BLaER1 treated with 17β-estradiol and CSF1 and Interleukin-3, amounts not matched to agents 10 nM and 100 nM (cell line): ENCODE measurements at regions not wholly inside any gene's neighbourhood (a gene's known extent, or its start where the extent isn't known, plus 50 kb on each side); places are given as distances from the start of the nearest gene placed in this dataset.
"Not testable (repeated sequence)": the region's sequence is repeated elsewhere in the genome, so short reads cannot be mapped to it uniquely, and the experiment has no call there.

Source experiments
- H3K27ac ChIP-seq, 11 experiments: shearing (Covaris generic); formaldehyde crosslinking; 2 replicates each; pipeline ENCODE4 v1.8.1; 2022
- H3K27me3 ChIP-seq, 11 experiments: shearing (Covaris generic); formaldehyde crosslinking; 2 replicates each; pipeline ENCODE4 v1.8.1; 2022
- H3K36me3 ChIP-seq, 11 experiments: shearing (Covaris generic); formaldehyde crosslinking; 2 replicates each; pipeline ENCODE4 v1.8.1; 2022
- H3K4me1 ChIP-seq, 10 experiments: shearing (Covaris generic); formaldehyde crosslinking; 2 replicates each; pipeline ENCODE4 v1.8.1; 2022
- H3K4me2 ChIP-seq, 11 experiments: shearing (Covaris generic); formaldehyde crosslinking; 2 replicates each; pipeline ENCODE4 v1.8.1; 2022
- H3K4me3 ChIP-seq, 10 experiments: shearing (Covaris generic); formaldehyde crosslinking; 2 replicates each; pipeline ENCODE4 v1.8.1; 2022
- H3K9ac ChIP-seq, 11 experiments: shearing (Covaris generic); formaldehyde crosslinking; 2 replicates each; pipeline ENCODE4 v1.8.1; 2022
- H3K9me3 ChIP-seq, 11 experiments: shearing (Covaris generic); formaldehyde crosslinking; replicated peaks in 1 of 11; 2 replicates each; pipeline ENCODE4 v1.8.1; 2022
- H4K20me1 ChIP-seq, 11 experiments: shearing (Covaris generic); formaldehyde crosslinking; 2 replicates each; pipeline ENCODE4 v1.8.1; 2022
- Cebpa-rat ChIP-seq, 11 experiments: shearing (Covaris generic); IDR thresholded peaks; 2 replicates each; pipeline ENCODE4 v1.8.1; 2022

DNA sequence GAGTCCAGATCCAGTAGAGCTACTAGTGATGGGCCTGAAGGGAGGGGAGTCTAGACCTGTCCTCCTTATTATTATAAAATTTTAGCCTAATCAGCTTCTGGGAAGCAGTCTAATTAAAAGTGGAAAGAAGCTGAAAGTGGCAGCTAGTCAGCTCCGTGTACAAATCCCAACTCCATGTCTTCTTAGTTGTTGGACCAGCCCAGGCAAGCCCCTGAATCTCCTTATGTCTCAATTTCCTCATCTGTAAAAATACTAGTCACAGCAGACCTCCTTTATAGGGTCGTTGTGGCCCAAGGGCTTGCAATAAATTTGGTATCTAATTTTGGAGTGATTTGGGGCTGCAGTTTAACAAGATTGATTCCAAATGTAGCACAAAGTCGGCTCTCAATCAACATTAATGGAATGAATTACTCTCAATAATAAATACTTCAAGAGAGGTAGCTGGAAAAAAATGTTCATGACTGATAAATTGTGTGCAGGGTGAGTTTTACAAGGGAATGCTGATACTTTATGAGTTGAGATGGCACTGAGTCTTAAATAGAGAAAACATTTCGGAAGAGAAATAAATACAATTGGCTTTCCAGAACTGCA lies 118.3 kb upstream of the NDUFV2 start:
- no peaks in the 10 kb centered on the region for H3K9me3 ChIP-seq
- peaks cover 20 to 84% (median 69%) of the 10 kb centered on the region in 10 experiments for H3K4me1 ChIP-seq
- H3K9ac ChIP-seq: no peak overlapping the region
- no peaks in the 10 kb centered on the region for H3K27me3 ChIP-seq
- H3K36me3 ChIP-seq: no peaks in the 10 kb centered on the region
- H3K4me2 ChIP-seq: no peak overlapping the region; a peak in 1 of 22 replicates
- no peak overlapping the region for H3K27ac ChIP-seq
- TF ChIP-seq Cebpa-rat (IDR thresholded peaks at IDR 0.05): no peak
- no peaks in the 10 kb centered on the region for H4K20me1 ChIP-seq
- H3K4me3 ChIP-seq: no peak overlapping the region

DNA sequence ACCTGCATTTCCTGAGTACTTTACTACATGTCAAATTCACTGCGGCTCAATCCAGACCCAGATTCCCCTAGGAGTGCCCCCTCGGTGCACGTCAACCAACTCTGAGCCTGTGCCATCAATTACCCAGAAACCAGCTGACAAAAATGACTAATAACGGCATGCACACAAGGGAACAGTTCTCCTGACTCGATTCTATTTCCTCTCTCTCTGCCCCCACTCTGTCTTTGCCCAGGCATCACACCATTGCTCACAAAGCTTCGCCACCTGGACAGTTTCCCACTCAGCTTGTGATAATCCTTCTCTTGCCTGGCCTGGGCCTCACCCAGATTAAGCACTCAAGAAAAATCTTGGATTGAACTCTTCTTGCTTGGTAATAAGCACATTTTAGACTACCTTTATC lies 115.3 kb upstream of the NDUFV2 start:
- no peak for TF ChIP-seq Cebpa-rat (IDR thresholded peaks at IDR 0.05)
- Histone ChIP-seq H3K27ac (no peak overlapping the region; a peak in 1 of 22 replicates), H3K4me3 (no peak overlapping the region), H4K20me1 (no peaks in the 10 kb centered on the region), H3K36me3 (no peaks in the 10 kb centered on the region), H3K27me3 (no peaks in the 10 kb centered on the region), H3K4me1 (peaks cover 27 to 79% (median 60%) of the 10 kb centered on the region in 10 experiments), H3K4me2 (peak overlapping the region; percentile 50 to 78 (median 63)), H3K9ac (0 out of 22 replicates have a peak overlapping the region, but pooled peaks of 1 of the 11 experiments have one; percentile 2), H3K9me3 (no peaks in the 10 kb centered on the region)

DNA sequence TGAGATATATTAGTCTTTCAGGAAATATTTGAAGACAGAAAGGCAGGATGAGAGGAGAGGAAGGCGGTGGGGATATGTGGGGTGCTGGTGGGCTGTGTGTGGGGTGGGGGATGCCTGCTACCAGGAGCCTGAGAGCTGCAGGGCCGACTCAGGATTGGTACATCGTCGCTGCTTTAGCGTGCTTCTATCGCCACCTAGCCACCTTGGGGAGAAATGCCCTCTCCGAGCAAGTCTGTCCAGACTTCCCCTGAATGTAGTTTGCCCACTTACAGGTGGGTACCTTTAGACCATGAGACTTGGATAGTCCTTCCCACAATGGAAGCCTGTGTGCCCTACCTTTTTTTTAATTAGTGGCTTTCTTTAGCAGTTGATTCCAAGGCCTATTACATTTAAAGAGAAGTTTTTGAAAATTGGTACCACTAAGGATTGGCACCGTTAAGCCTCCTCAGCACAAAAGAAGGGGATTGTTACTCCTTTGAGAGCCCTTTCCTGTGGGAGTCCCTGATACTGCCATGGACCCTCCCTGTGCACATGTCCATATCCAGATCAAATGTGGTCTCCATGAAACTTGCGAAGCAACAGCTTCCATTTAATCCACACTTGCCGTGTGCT lies 114.1 kb upstream of the NDUFV2 start:
- Histone ChIP-seq H3K4me2 (peak overlapping the region in 7 of 11 experiments; percentile 31 to 78 (median 63); a peak in 12 of 22 replicates), H4K20me1 (no peaks in the 10 kb centered on the region), H3K27ac (no peak overlapping the region), H3K9me3 (no peaks in the 10 kb centered on the region), H3K9ac (peak overlapping the region in 2 of 11 experiments; percentile 0 to 12; a peak in 1 of 22 replicates), H3K27me3 (no peaks in the 10 kb centered on the region), H3K36me3 (no peaks in the 10 kb centered on the region), H3K4me3 (no peak overlapping the region), H3K4me1 (peaks cover 27 to 68% (median 48%) of the 10 kb centered on the region in 10 experiments)
- no peak for TF ChIP-seq Cebpa-rat (IDR thresholded peaks at IDR 0.05)

DNA sequence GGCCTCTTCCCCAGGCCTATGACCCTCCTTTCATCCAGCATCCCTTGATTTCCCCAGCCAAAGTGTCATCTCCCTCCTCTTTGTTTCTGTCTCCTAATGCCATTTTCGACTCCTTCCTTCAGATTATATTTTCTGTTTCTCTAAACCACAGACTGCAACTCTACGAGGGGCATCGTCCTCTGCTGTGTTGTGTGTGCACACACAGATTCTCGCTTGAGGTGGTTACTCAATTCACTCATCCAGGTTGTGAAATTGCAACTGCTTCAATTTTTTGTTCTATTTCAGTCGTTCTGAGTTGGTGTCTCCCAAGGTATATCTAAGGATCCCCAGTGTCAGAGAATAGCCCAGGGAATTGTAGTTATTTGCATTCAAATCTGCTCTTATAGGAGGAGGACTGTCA lies 113.5 kb upstream of the NDUFV2 start:
- Histone ChIP-seq H3K27me3 (no peaks in the 10 kb centered on the region), H3K4me1 (peaks cover 27 to 62% (median 46%) of the 10 kb centered on the region in 10 experiments), H3K27ac (no peak overlapping the region), H3K4me2 (peak overlapping the region; percentile 2 to 51 (median 25); a peak in 14 of 22 replicates), H3K36me3 (no peaks in the 10 kb centered on the region), H3K4me3 (no peak overlapping the region), H3K9ac (peak overlapping the region in 2 of 11 experiments; percentile 0 to 12; a peak in 1 of 22 replicates), H4K20me1 (no peaks in the 10 kb centered on the region), H3K9me3 (no peaks in the 10 kb centered on the region)
- TF ChIP-seq Cebpa-rat (IDR thresholded peaks at IDR 0.05): no peak; a peak in 1 of 22 replicates

DNA sequence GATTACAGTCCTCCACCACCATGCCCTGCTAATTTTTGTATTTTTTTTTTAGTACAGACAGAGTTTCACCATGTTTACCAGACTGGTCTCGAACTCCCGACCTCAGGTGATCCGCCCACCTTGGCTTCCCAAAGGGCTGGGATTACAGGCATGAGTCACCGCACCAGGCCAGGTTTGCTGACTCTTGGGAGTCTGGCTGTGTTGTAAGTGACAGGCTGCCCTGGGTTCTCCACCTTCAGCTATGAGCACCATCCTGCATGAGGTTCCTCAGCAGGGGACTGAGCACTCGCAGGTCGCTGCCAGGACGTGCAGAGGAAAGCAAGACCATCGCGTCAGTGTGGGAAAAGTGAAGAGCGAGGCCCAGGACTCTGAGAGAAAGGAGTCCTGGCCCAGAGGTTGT lies 112.6 kb upstream of the NDUFV2 start:
- H4K20me1 ChIP-seq: no peaks in the 10 kb centered on the region
- H3K27ac ChIP-seq: no peak overlapping the region
- no peaks in the 10 kb centered on the region for H3K36me3 ChIP-seq
- no peak overlapping the region for H3K9ac ChIP-seq
- peaks cover 27 to 59% (median 46%) of the 10 kb centered on the region in 10 experiments for H3K4me1 ChIP-seq
- H3K9me3 ChIP-seq: no peaks in the 10 kb centered on the region
- H3K27me3 ChIP-seq: no peaks in the 10 kb centered on the region
- H3K4me3 ChIP-seq: no peak overlapping the region
- TF ChIP-seq Cebpa-rat (IDR thresholded peaks at IDR 0.05): no peak
- H3K4me2 ChIP-seq: peak overlapping the region in 2 of 11 experiments; percentile 5 to 10; a peak in 2 of 22 replicates

DNA sequence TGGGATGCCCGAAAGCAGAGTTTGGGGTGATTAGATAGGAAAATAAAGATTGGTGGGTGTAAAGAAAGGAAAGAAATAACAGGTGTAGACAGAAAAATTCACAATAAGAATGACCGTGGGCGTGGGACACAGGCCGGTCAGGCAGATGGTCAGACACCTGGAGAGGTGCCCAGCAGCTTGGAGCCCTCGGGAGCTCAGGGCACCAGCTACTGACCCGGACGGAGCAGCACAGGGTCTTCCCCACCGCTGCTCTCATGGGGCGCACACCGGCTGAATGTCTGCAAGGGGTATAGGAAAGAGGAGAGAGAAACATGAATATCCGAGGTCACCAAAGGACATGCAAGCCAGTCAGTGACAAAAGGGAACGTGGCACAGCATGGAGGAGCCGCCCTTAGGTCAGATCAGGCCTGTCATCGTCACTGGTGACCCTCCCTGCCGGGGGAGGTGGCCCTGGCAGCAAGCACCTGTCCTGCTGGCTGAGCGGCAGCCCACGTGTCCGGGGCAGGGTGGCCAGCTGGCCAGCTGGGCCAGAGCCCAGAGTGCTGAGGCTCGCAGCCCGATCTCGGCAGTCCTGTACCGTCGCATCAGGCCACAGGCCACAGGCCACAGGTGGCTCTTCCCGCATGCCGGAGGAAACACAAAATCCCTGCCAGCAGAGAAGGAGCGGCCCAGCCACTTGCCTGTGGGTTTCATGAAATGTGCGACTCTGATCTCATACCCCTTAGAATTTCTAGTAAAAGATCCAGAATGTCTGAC lies 112.0 kb upstream of the NDUFV2 start:
- Histone ChIP-seq H3K4me3 (no peak overlapping the region), H3K9ac (no peak overlapping the region), H3K36me3 (no peaks in the 10 kb centered on the region), H3K27ac (no peak overlapping the region), H3K27me3 (no peaks in the 10 kb centered on the region), H3K4me1 (peaks cover 27 to 58% (median 46%) of the 10 kb centered on the region in 10 experiments), H3K4me2 (peak overlapping the region in 5 of 11 experiments; percentile 14 to 50 (median 32); a peak in 11 of 22 replicates), H3K9me3 (no peaks in the 10 kb centered on the region), H4K20me1 (no peaks in the 10 kb centered on the region)
- no peak for TF ChIP-seq Cebpa-rat (IDR thresholded peaks at IDR 0.05)

DNA sequence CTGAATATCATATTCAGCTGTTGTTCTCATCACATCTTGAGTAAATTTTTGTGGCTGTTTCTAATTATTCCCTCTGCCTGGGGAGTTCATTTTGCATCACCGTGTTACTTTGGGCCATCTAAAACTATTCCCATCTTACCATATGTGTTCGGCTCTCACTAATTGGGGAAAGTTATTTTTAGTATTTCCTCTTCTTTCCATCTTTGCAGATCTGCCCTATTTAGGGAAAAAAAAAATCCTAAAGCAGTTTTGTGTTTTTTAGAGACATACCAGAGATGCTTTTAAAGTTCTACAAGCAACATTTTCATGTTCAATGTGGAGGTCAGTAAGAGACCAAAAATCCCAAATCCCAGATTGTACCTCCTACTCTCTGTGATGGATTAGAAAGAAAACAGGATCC lies 111.3 kb upstream of the NDUFV2 start:
- Histone ChIP-seq H3K36me3 (no peaks in the 10 kb centered on the region), H3K9me3 (no peaks in the 10 kb centered on the region), H3K27ac (no peak overlapping the region), H4K20me1 (no peaks in the 10 kb centered on the region), H3K4me2 (peak overlapping the region in 5 of 11 experiments; percentile 14 to 50 (median 32); a peak in 10 of 22 replicates), H3K27me3 (no peaks in the 10 kb centered on the region), H3K9ac (no peak overlapping the region), H3K4me3 (no peak overlapping the region), H3K4me1 (peaks cover 28 to 51% (median 43%) of the 10 kb centered on the region in 10 experiments)
- no peak for TF ChIP-seq Cebpa-rat (IDR thresholded peaks at IDR 0.05)

DNA sequence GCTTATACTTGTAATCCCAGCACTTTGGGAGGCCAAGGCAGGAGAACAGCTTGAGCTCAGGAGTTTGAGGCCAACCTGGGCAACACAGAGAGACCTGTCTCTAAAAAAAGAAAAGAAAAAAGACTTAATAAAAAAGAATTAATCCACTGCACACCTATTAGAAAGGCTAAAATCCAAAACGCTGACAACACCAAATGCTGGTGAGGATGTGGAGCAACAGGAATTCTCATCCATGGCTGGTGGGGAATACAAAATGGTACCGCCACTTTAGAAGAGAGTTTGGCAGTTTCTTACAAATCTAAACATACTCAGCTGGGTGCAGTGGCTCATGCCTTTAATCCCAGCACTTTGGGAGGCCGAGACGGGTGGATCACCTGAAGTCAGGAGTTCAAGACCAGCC lies 110.0 kb upstream of the NDUFV2 start:
- H3K4me1 ChIP-seq: peaks cover 18 to 39% (median 31%) of the 10 kb centered on the region in 10 experiments
- not testable (repeated sequence) for H3K4me2 ChIP-seq, H4K20me1 ChIP-seq, H3K36me3 ChIP-seq, H3K9me3 ChIP-seq, H3K9ac ChIP-seq, H3K27me3 ChIP-seq, H3K27ac ChIP-seq, H3K4me3 ChIP-seq

DNA sequence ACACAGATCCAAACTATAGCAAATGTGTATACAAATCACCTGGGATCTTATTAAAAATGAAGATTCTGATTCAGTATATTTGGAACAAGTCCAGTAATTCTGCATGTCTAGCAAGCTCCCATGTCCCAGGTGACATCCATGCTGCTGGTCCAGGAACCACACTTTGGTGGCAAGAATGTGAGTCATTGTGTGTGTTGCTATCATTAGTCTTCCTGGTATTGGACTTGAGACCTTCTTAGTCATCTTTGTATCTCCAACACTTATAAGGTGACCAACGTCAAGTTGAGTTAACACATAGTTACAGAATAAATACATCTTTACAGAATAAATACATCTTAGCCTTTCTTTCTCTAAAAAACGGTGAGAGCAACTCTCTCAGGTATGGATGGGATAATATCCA lies 107.9 kb upstream of the NDUFV2 start:
- Histone ChIP-seq H4K20me1 (no peaks in the 10 kb centered on the region), H3K4me3 (no peak overlapping the region), H3K4me1 (peaks cover 4 to 22% (median 12%) of the 10 kb centered on the region in 10 experiments; a peak in 14 of 20 replicates), H3K9me3 (peaks cover 5 to 9% (median 6%) of the 10 kb centered on the region in 11 experiments; a peak in 16 of 22 replicates), H3K36me3 (no peaks in the 10 kb centered on the region), H3K27ac (no peak overlapping the region), H3K4me2 (no peak overlapping the region), H3K27me3 (no peaks in the 10 kb centered on the region), H3K9ac (no peak overlapping the region)
- no peak for TF ChIP-seq Cebpa-rat (IDR thresholded peaks at IDR 0.05)
